K562 (cell line): ENCODE measurements at regions not wholly inside any gene's neighbourhood (a gene's known extent, or its start where the extent isn't known, plus 50 kb on each side); places are given as distances from the start of the nearest gene placed in this dataset.

Experiments
- ATAC-seq: fragments of 200-7000 bp; cut with Tn5 transposase; 3 replicates; pipeline ENCODE4 v1.9.1; 2020; ENCODE audit warnings: moderate library complexity
- BruUV-seq: library from RNA; stranded (reverse); fragments of 400-500 nt; replicated peaks from 2 replicates; lab custom pipeline; 2021; lab: Mats Ljungman, UMichigan
- CTCF ChIA-PET: fragments of 300-600 bp; formaldehyde crosslinking; extraction: SDS; loops from one replicate; lab custom pipeline; 2021; ENCODE audit warnings: low intra/inter-chr PET ratio; lab: Yijun Ruan, JAX
- POLR2A ChIA-PET: fragments of 300-600, 350-650 bp; sonication (Branson Sonifier 250); formaldehyde crosslinking; extraction: SDS; loops from one replicate; lab custom pipeline; 2021; ENCODE audit warnings: antibody characterized with exemption, inconsistent platforms; lab: Yijun Ruan, JAX
- DNase-seq, 4 experiments: peaks; one replicate each; pipeline versions ENCODE4 v3.0.0 to v3.0.0-alpha.2; 2011 to 2018; ENCODE audit warnings: low spot score in 3 of 4, mixed read lengths in 3 of 4; ENCODE audit errors: extremely low read depth in 1 of 4
- FAIRE-seq: peaks from 2 replicates; lab custom pipeline; 2011; peaks lifted over from hg19 to GRCh38; lab: Jason Lieb, UNC
- H2AFZ ChIP-seq: 2 replicates; pipeline ENCODE4 v1.6.0; 2011; ENCODE audit warnings: low read depth, low read length, control low read depth, inconsistent platforms
- H3K27ac ChIP-seq: fragments of 200-600 bp; 3 replicates; pipeline ENCODE4 v1.8.0; 2011; ENCODE audit warnings: low read depth, mild to moderate bottlenecking, control low read depth, inconsistent platforms, low read length, moderate library complexity, mixed read lengths; ENCODE audit errors: extremely low read depth
- H3K27me3 ChIP-seq, 2 experiments: fragments of 300-600 bp in 1 of 2; 2 replicates in 1 of 2; 3 replicates in 1 of 2; pipeline versions ENCODE4 v1.6.0 to v1.8.0; 2011; ENCODE audit warnings: inconsistent platforms in 2 of 2, low read length in 2 of 2, mild to moderate bottlenecking in 1 of 2, mixed read lengths in 1 of 2, moderate library complexity in 1 of 2; ENCODE audit not compliant: control insufficient read depth in 2 of 2, insufficient read depth in 2 of 2
- H3K36me3 ChIP-seq: fragments of 300-600 bp; 3 replicates; pipeline ENCODE4 v1.8.0; 2011; ENCODE audit warnings: mild to moderate bottlenecking, low read length, inconsistent platforms; ENCODE audit not compliant: control insufficient read depth, insufficient read depth
- H3K4me1 ChIP-seq, 2 experiments: fragments of 200-600 bp in 1 of 2; replicated peaks in 1 of 2; 2 replicates in 1 of 2; 3 replicates in 1 of 2; pipeline versions ENCODE4 v1.5.1 to v1.8.0; 2011; ENCODE audit warnings: inconsistent platforms in 2 of 2, low read length in 2 of 2, mild to moderate bottlenecking in 1 of 2, mixed read lengths in 1 of 2, moderate library complexity in 1 of 2; ENCODE audit not compliant: control insufficient read depth in 2 of 2, insufficient read depth in 2 of 2
- H3K4me2 ChIP-seq: 2 replicates; pipeline ENCODE4 v1.6.1; 2011; ENCODE audit warnings: low read length, control low read depth, inconsistent platforms, mixed read lengths; ENCODE audit not compliant: insufficient read depth
- H3K4me3 ChIP-seq: fragments of 200-600 bp; sonication (generic), shearing (Covaris generic); 2 replicates; pipeline ENCODE4 v1.5.1; 2016; ENCODE audit warnings: control low read depth, inconsistent platforms
- H3K79me2 ChIP-seq: fragments of 200-600 bp; 3 replicates; pipeline ENCODE4 v1.8.0; 2011; ENCODE audit warnings: low read length, inconsistent platforms; ENCODE audit not compliant: control insufficient read depth, insufficient read depth
- H3K9ac ChIP-seq, 2 experiments: 2 replicates each; pipeline versions ENCODE4 v1.6.0 to v1.6.1; 2011; ENCODE audit warnings: low read depth in 2 of 2, low read length in 2 of 2, control low read depth in 1 of 2, inconsistent platforms in 1 of 2, mild to moderate bottlenecking in 1 of 2, mixed read lengths in 1 of 2; ENCODE audit not compliant: insufficient read depth in 1 of 2
- H3K9me1 ChIP-seq: one replicate; pipeline ENCODE4 v1.6.0; 2011; ENCODE audit warnings: inconsistent platforms, mild to moderate bottlenecking, low read length, moderate library complexity; ENCODE audit not compliant: control insufficient read depth, insufficient read depth
- H3K9me3 ChIP-seq: replicated peaks from 2 replicates; pipeline ENCODE4 v1.5.1; 2011; ENCODE audit warnings: low read depth, low read length, inconsistent platforms; ENCODE audit not compliant: control insufficient read depth, insufficient read depth
- H4K20me1 ChIP-seq: replicated peaks from 2 replicates; pipeline ENCODE4 v1.6.1; 2011; ENCODE audit warnings: low read length, inconsistent platforms, mixed read lengths; ENCODE audit not compliant: control insufficient read depth, insufficient read depth
- CHD1 ChIP-seq: fragments of 200-600 bp; sonication (generic); IDR thresholded peaks from one replicate; pipeline ENCODE4 v1.6.1; 2012; ENCODE audit warnings: mild to moderate bottlenecking, moderate library complexity, low read length, inconsistent platforms
- FOSL1 ChIP-seq: fragments of 200-800 bp; sonication (Bioruptor generic); conservative IDR thresholded peaks from 2 replicates; pipeline ENCODE4 v1.6.1; 2016; ENCODE audit warnings: missing genetic modification characterization, missing compliant biosample characterization
- HDAC6 ChIP-seq: IDR thresholded peaks from 2 replicates; pipeline ENCODE4 v1.6.1; 2012; ENCODE audit warnings: low read depth, mild to moderate bottlenecking, control low read depth, inconsistent platforms, low read length, moderate library complexity
- PHB ChIP-seq: fragments of 250-450 bp; sonication (Bioruptor Pico); IDR thresholded peaks from 2 replicates; pipeline ENCODE4 v1.5.0; 2021
- TAL1 ChIP-seq: fragments of 450-650 bp; IDR thresholded peaks from 2 replicates; pipeline ENCODE4 v1.6.1; 2016; ENCODE audit warnings: mild to moderate bottlenecking
- ZBED1 ChIP-seq: IDR thresholded peaks from 2 replicates; pipeline ENCODE4 v1.6.1; 2014
- ZNF561 ChIP-seq: fragments of 450-650 bp; formaldehyde crosslinking; conservative IDR thresholded peaks from 2 replicates; pipeline ENCODE4 v1.4.0; 2020; ENCODE audit warnings: mild to moderate bottlenecking, moderate library complexity
- WGBS: fragments of 100-300 bp; shearing (Covaris generic); methylation state at CpG from one replicate; pipeline ENCODE4 v1.1.6; 2016; ENCODE audit warnings: low coverage, mixed read lengths; ENCODE audit not compliant: insufficient coverage; ENCODE audit errors: missing lambda C conversion rate; 5-methylcytosine and 5-hydroxymethylcytosine counted together
- in situ Hi-C: fragments of 300-500 bp; cut with MboI; formaldehyde crosslinking; loops from 4 replicates; pipeline ENCODE4 v1.15.0; 2018; ENCODE audit warnings: inconsistent platforms, mixed read lengths
- intact Hi-C: fragments of 100-400 bp; cut with micrococcal nuclease; formaldehyde crosslinking; loops from 2 replicates; pipeline ENCODE4 v1.14.2; 2022
- TF ChIP-seq, protein P1 (sequence below): fragments of 250-450 bp; sonication (Bioruptor Pico); IDR thresholded peaks from 2 replicates; pipeline ENCODE4 v1.8.0; 2021; ENCODE audit warnings: mild to moderate bottlenecking, moderate library complexity
- TF ChIP-seq, protein P2 (sequence below): fragments of 200-800 bp; sonication (Bioruptor generic); IDR thresholded peaks from 2 replicates; pipeline ENCODE4 v1.6.1; 2016; ENCODE audit warnings: missing genetic modification characterization, missing compliant biosample characterization
- TF ChIP-seq, protein P3 (sequence below): fragments of 250-450 bp; sonication (Bioruptor Pico); IDR thresholded peaks from 2 replicates; pipeline ENCODE4 v1.9.0; 2021; ENCODE audit warnings: mild to moderate bottlenecking
- TF ChIP-seq, protein P4 (sequence below): fragments of 450-650 bp; IDR thresholded peaks from 2 replicates; pipeline ENCODE4 v1.7.0; 2016; ENCODE audit warnings: borderline replicate concordance
- TF ChIP-seq, protein P5 (sequence below): fragments of 450-650 bp; IDR thresholded peaks from 2 replicates; pipeline ENCODE4 v1.6.1; 2016; ENCODE audit warnings: low read depth, mild to moderate bottlenecking, moderate library complexity

DNA sequence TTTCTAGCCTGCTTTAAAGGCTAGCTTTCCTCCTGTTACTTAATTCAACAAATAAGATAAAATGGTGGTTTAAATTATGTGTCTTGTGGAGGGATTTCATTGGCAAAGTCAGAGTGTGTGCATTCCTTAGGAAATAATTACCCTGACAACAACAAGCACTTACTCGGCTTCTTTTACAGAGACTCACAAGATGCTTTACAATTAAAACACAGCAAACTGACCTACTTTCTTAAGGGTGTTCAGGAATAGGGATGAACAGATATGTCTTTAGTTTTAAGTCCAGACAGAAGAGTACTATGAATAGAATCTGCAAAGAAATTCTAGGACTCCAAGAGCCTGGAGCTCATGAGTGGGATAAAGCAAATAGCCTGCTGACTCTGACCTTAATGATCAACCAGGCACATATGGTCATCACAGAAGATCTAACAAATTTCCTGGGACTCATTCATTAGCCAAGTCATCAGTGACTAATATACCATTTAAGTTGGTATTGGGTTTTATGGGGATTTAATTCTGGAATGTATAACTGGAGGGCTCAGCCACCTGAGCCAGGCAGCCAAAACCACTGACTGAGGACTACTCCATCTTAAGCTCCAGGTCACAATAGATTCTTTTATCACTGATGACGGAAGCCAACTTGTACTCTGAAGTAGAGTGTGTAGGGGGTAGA lies 161.8 kb upstream of the RIMS1 start:
- DNase-seq (no peak), ATAC-seq (no peak), FAIRE-seq (no peak)
- Histone ChIP-seq H4K20me1 (no peaks in the 10 kb centered on the region), H3K9me1 (no peaks in the 10 kb centered on the region), H2AFZ (no peak overlapping the region), H3K4me2 (no peak overlapping the region), H3K4me1 (no peaks in the 10 kb centered on the region), H3K36me3 (no peaks in the 10 kb centered on the region), H3K9me3 (no peaks in the 10 kb centered on the region), H3K27me3 (no peaks in the 10 kb centered on the region), H3K27ac (no peak overlapping the region), H3K4me3 (no peak overlapping the region), H3K9ac (no peak overlapping the region), H3K79me2 (no peaks in the 10 kb centered on the region)
- 0% methylated on average over 2 of the region's 2 CpGs for WGBS
- intact Hi-C loops: no loop called here
- in situ Hi-C loops: no loop called here
- no TSS peak for BruUV-seq
- ChIA-PET POLR2A (no interaction called here), CTCF (no interaction called here)
- TF ChIP-seq HDAC6 (no peak), FOSL1 (tag) (no peak), CHD1 (no peak), TAL1 (no peak), PHB (CRISPR knock-in tag) (no peak), ZBED1 (no peak), ZNF561 (CRISPR knock-in tag) (no peak)
- TF ChIP-seq, protein P1, sequence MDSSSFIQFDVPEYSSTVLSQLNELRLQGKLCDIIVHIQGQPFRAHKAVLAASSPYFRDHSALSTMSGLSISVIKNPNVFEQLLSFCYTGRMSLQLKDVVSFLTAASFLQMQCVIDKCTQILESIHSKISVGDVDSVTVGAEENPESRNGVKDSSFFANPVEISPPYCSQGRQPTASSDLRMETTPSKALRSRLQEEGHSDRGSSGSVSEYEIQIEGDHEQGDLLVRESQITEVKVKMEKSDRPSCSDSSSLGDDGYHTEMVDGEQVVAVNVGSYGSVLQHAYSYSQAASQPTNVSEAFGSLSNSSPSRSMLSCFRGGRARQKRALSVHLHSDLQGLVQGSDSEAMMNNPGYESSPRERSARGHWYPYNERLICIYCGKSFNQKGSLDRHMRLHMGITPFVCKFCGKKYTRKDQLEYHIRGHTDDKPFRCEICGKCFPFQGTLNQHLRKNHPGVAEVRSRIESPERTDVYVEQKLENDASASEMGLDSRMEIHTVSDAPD (CRISPR knock-in tag): no peak
- TF ChIP-seq, protein P2, sequence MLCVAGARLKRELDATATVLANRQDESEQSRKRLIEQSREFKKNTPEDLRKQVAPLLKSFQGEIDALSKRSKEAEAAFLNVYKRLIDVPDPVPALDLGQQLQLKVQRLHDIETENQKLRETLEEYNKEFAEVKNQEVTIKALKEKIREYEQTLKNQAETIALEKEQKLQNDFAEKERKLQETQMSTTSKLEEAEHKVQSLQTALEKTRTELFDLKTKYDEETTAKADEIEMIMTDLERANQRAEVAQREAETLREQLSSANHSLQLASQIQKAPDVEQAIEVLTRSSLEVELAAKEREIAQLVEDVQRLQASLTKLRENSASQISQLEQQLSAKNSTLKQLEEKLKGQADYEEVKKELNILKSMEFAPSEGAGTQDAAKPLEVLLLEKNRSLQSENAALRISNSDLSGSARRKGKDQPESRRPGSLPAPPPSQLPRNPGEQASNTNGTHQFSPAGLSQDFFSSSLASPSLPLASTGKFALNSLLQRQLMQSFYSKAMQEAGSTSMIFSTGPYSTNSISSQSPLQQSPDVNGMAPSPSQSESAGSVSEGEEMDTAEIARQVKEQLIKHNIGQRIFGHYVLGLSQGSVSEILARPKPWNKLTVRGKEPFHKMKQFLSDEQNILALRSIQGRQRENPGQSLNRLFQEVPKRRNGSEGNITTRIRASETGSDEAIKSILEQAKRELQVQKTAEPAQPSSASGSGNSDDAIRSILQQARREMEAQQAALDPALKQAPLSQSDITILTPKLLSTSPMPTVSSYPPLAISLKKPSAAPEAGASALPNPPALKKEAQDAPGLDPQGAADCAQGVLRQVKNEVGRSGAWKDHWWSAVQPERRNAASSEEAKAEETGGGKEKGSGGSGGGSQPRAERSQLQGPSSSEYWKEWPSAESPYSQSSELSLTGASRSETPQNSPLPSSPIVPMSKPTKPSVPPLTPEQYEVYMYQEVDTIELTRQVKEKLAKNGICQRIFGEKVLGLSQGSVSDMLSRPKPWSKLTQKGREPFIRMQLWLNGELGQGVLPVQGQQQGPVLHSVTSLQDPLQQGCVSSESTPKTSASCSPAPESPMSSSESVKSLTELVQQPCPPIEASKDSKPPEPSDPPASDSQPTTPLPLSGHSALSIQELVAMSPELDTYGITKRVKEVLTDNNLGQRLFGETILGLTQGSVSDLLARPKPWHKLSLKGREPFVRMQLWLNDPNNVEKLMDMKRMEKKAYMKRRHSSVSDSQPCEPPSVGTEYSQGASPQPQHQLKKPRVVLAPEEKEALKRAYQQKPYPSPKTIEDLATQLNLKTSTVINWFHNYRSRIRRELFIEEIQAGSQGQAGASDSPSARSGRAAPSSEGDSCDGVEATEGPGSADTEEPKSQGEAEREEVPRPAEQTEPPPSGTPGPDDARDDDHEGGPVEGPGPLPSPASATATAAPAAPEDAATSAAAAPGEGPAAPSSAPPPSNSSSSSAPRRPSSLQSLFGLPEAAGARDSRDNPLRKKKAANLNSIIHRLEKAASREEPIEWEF (CRISPR knock-in tag): no peak
- TF ChIP-seq, protein P3, sequence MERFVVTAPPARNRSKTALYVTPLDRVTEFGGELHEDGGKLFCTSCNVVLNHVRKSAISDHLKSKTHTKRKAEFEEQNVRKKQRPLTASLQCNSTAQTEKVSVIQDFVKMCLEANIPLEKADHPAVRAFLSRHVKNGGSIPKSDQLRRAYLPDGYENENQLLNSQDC (CRISPR knock-in tag): no peak
- TF ChIP-seq, protein P4, sequence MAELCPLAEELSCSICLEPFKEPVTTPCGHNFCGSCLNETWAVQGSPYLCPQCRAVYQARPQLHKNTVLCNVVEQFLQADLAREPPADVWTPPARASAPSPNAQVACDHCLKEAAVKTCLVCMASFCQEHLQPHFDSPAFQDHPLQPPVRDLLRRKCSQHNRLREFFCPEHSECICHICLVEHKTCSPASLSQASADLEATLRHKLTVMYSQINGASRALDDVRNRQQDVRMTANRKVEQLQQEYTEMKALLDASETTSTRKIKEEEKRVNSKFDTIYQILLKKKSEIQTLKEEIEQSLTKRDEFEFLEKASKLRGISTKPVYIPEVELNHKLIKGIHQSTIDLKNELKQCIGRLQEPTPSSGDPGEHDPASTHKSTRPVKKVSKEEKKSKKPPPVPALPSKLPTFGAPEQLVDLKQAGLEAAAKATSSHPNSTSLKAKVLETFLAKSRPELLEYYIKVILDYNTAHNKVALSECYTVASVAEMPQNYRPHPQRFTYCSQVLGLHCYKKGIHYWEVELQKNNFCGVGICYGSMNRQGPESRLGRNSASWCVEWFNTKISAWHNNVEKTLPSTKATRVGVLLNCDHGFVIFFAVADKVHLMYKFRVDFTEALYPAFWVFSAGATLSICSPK: no peak
- TF ChIP-seq, protein P5, sequence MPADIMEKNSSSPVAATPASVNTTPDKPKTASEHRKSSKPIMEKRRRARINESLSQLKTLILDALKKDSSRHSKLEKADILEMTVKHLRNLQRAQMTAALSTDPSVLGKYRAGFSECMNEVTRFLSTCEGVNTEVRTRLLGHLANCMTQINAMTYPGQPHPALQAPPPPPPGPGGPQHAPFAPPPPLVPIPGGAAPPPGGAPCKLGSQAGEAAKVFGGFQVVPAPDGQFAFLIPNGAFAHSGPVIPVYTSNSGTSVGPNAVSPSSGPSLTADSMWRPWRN: no peak
